Endothelial cell of umbilical vein (primary cell): ENCODE measurements at regions not wholly inside any gene's neighbourhood (a gene's known extent, or its start where the extent isn't known, plus 50 kb on each side); places are given as distances from the start of the nearest gene placed in this dataset.

Experiments used
- BruUV-seq: library from RNA; stranded (reverse); fragments of 400-500 nt; replicated peaks from 2 replicates; lab custom pipeline; 2021; lab: Mats Ljungman, UMichigan
- CTCF ChIA-PET: fragments of 300-600, 350-600 bp; sonication (Branson Sonifier 250); formaldehyde crosslinking; loops from one replicate; lab custom pipeline; 2021; ENCODE audit warnings: antibody characterized with exemption, inconsistent platforms; lab: Charles Lee
- POLR2A ChIA-PET: fragments of 300-600, 350-600 bp; sonication (Branson Sonifier 250); formaldehyde crosslinking; loops from one replicate; lab custom pipeline; 2021; ENCODE audit warnings: antibody characterized with exemption, inconsistent platforms; lab: Charles Lee
- DNase-seq: peaks from one replicate; pipeline ENCODE4 v3.0.0-alpha.2; 2011; ENCODE audit warnings: low read depth, low spot score
- FAIRE-seq: peaks from 2 replicates; lab custom pipeline; 2011; peaks lifted over from hg19 to GRCh38; lab: Jason Lieb, UNC
- H2AFZ ChIP-seq: 2 replicates; pipeline ENCODE4 v1.6.0; 2012; ENCODE audit warnings: low read depth, low read length, control low read depth, inconsistent platforms
- H3K27ac ChIP-seq: 2 replicates; pipeline ENCODE4 v1.5.1; 2011; ENCODE audit warnings: low read depth, mild to moderate bottlenecking, control low read depth, low read length, moderate library complexity; ENCODE audit not compliant: insufficient read depth
- H3K27me3 ChIP-seq, 2 experiments: 2 replicates each; pipeline versions ENCODE4 v1.6.0 to v1.6.1; 2011; ENCODE audit warnings: low read length in 2 of 2, mixed read lengths in 1 of 2; ENCODE audit not compliant: control insufficient read depth in 2 of 2, insufficient read depth in 2 of 2
- H3K36me3 ChIP-seq, 2 experiments: 2 replicates in 1 of 2; 3 replicates in 1 of 2; pipeline ENCODE4 v1.5.1; 2011; ENCODE audit warnings: low read length in 2 of 2, mild to moderate bottlenecking in 1 of 2, moderate library complexity in 1 of 2; ENCODE audit not compliant: control insufficient read depth in 2 of 2, insufficient read depth in 2 of 2; ENCODE audit errors: extremely low read depth in 1 of 2
- H3K4me1 ChIP-seq: 3 replicates; pipeline ENCODE4 v1.5.1; 2011; ENCODE audit warnings: mild to moderate bottlenecking, low read length; ENCODE audit not compliant: control insufficient read depth, insufficient read depth; ENCODE audit errors: extremely low read depth
- H3K4me2 ChIP-seq: 2 replicates; pipeline ENCODE4 v1.6.1; 2011; ENCODE audit warnings: low read length, control low read depth, mixed read lengths; ENCODE audit not compliant: insufficient read depth
- H3K4me3 ChIP-seq, 3 experiments: fragments of 200-600 bp in 1 of 3; sonication (generic), shearing (Covaris generic) in 1 of 3; replicated peaks in 1 of 3; 2 replicates each; pipeline ENCODE4 v1.5.1; 2011 to 2016; ENCODE audit warnings: control low read depth in 3 of 3, low read length in 3 of 3, mild to moderate bottlenecking in 2 of 3, inconsistent platforms in 1 of 3, low read depth in 1 of 3, moderate library complexity in 1 of 3; ENCODE audit not compliant: insufficient read depth in 1 of 3
- H3K79me2 ChIP-seq: 2 replicates; pipeline ENCODE4 v1.6.0; 2012; ENCODE audit warnings: low read length, inconsistent platforms; ENCODE audit not compliant: control insufficient read depth, insufficient read depth
- H3K9ac ChIP-seq: replicated peaks from 2 replicates; pipeline ENCODE3; 2011; ENCODE audit warnings: low read length, control low read depth; ENCODE audit not compliant: insufficient read depth; ENCODE audit errors: extremely low read depth
- H3K9me1 ChIP-seq: replicated peaks from 3 replicates; pipeline ENCODE4 v1.6.0; 2011; ENCODE audit warnings: mild to moderate bottlenecking, low read length; ENCODE audit not compliant: control insufficient read depth, insufficient read depth; ENCODE audit errors: extremely low read depth
- H3K9me3 ChIP-seq: replicated peaks from 2 replicates; pipeline ENCODE4 v1.5.1; 2012; ENCODE audit warnings: low read length, inconsistent platforms; ENCODE audit not compliant: control insufficient read depth, insufficient read depth
- H4K20me1 ChIP-seq: replicated peaks from 2 replicates; pipeline ENCODE3; 2011; ENCODE audit warnings: mild to moderate bottlenecking, low read length; ENCODE audit not compliant: control insufficient read depth, insufficient read depth; ENCODE audit errors: extremely low read depth
- CTCF ChIP-seq, 2 donors: IDR thresholded peaks; 1 replicate in 1 of 2; 2 replicates in 1 of 2; pipeline ENCODE4 v1.5.1; 2011; ENCODE audit warnings: low read length in 2 of 2, mild to moderate bottlenecking in 2 of 2, moderate library complexity in 2 of 2, control low read depth in 1 of 2, inconsistent platforms in 1 of 2, low read depth in 1 of 2; ENCODE audit not compliant: insufficient read depth in 1 of 2; ENCODE audit errors: extremely low read depth in 1 of 2
- EZH2 ChIP-seq: IDR thresholded peaks from 2 replicates; pipeline ENCODE4 v1.6.1; 2012; ENCODE audit warnings: borderline replicate concordance, low read depth, mild to moderate bottlenecking, moderate library complexity, low read length, inconsistent platforms; ENCODE audit not compliant: severe bottlenecking
- FOS ChIP-seq: IDR thresholded peaks from 2 replicates; pipeline ENCODE4 v1.6.1; 2011; ENCODE audit warnings: mild to moderate bottlenecking, low read length, moderate library complexity, borderline replicate concordance; ENCODE audit not compliant: insufficient read depth
- GATA2 ChIP-seq: IDR thresholded peaks from 2 replicates; pipeline ENCODE4 v1.7.0; 2011; ENCODE audit warnings: low read depth, mild to moderate bottlenecking, moderate library complexity, mixed read lengths, low read length; ENCODE audit not compliant: insufficient read length, insufficient read depth
- JUN ChIP-seq: IDR thresholded peaks from 2 replicates; pipeline ENCODE4 v1.6.1; 2011; ENCODE audit warnings: borderline replicate concordance, low read depth; ENCODE audit not compliant: insufficient read length, insufficient read depth
- MAX ChIP-seq: IDR thresholded peaks from 2 replicates; pipeline ENCODE4 v1.6.1; 2011; ENCODE audit not compliant: insufficient read depth, insufficient read length
- MYC ChIP-seq: IDR thresholded peaks from one replicate; pipeline ENCODE4 v1.6.1; 2011; ENCODE audit warnings: mild to moderate bottlenecking, low read depth, low read length
- POLR2A ChIP-seq: IDR thresholded peaks from 2 replicates; pipeline ENCODE4 v1.6.1; 2012; ENCODE audit warnings: low read depth, mild to moderate bottlenecking, control low read depth, low read length
- POLR2AphosphoS5 ChIP-seq: IDR thresholded peaks from 2 replicates; pipeline ENCODE4 v1.6.1; 2012; ENCODE audit warnings: low read depth, mild to moderate bottlenecking, control low read depth, low read length, moderate library complexity; ENCODE audit not compliant: insufficient read depth
- dilution Hi-C: fragments of 300-500 bp; cut with MboI; formaldehyde crosslinking; loops from one replicate; pipeline ENCODE4 v1.15.0; 2019; ENCODE audit warnings: low sequenced_read_pairs; ENCODE audit not compliant: extremely low pct_ligation_motif_present
- intact Hi-C: fragments of 100-400 bp; cut with micrococcal nuclease; formaldehyde crosslinking; loops from one replicate; pipeline ENCODE4 v1.10.0; 2022

- CTCF ChIA-PET = no interaction called here
- DNase-seq = no peak
- TF ChIP-seq FOS (no peak), POLR2AphosphoS5 (no peak), EZH2 (no peak), JUN (no peak), CTCF (IDR thresholded peaks at IDR 0.05; ENCODE audit: extremely low read depth in 1 of 2, insufficient read depth in 1 of 2, low read depth in 1 of 2, low read length in 2 of 2) (no peak), GATA2 (no peak), MAX (no peak), POLR2A (no peak), MYC (no peak)
- Histone ChIP-seq H3K79me2 (no peaks in the 10 kb centered on the region), H3K4me1 (peaks cover 11% of the 10 kb centered on the region), H4K20me1 (no peaks in the 10 kb centered on the region), H3K4me3 (no peak overlapping the region), H2AFZ (no peak overlapping the region), H3K4me2 (no peak overlapping the region), H3K9me1 (no peaks in the 10 kb centered on the region), H3K9ac (no peak overlapping the region), H3K9me3 (no peaks in the 10 kb centered on the region), H3K36me3 (no peaks in the 10 kb centered on the region), H3K27ac (no peak overlapping the region), H3K27me3 (no peaks in the 10 kb centered on the region)
- dilution Hi-C loops = no loop called here
- POLR2A ChIA-PET = no interaction called here
- no peak for FAIRE-seq
- intact Hi-C loops = no loop called here
- no TSS peak for BruUV-seq
These were observed 77.6 kb upstream of the FUT8 start for GRCh38 chr14:65334765-65335410.
